ENCODE measurements at regions not wholly inside any gene's neighbourhood (a gene's known extent, or its start where the extent isn't known, plus 50 kb on each side); places are given as distances from the start of the nearest gene placed in this dataset.
"Not testable (repeated sequence)": the region's sequence is repeated elsewhere in the genome, so short reads cannot be mapped to it uniquely, and the experiment has no call there.

- no peak for DNase-seq (ENCODE audit: low read depth, low spot score)
Measured at GRCh38 chr3:8307545-8308110, 194.0 kb upstream of the LMCD1 start.

- no peak for DNase-seq (ENCODE audit: low read depth, low spot score)
Measured at GRCh38 chr3:8311321-8311720, 190.3 kb upstream of the LMCD1 start.

DNA sequence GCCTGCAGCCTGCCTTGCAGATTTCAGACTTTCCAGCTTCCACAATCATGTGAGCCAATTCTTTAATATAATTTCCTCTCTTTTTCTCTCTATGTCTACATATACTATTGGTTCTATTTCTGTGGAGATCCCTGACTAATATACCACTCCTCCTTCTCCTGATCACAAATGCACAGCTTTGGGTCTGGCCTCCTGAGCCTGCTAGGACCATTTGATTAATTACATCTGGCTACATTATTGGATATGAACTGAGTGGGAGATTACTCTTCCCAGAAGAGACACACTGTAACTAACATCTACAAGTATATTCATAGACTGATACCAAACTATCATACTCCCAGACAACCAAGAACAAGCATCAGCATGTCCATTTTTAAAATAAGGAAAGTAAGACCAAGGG is 188.9 kb upstream of the LMCD1 start:
- no peak for DNase-seq (ENCODE audit: low read depth, low spot score)

DNA sequence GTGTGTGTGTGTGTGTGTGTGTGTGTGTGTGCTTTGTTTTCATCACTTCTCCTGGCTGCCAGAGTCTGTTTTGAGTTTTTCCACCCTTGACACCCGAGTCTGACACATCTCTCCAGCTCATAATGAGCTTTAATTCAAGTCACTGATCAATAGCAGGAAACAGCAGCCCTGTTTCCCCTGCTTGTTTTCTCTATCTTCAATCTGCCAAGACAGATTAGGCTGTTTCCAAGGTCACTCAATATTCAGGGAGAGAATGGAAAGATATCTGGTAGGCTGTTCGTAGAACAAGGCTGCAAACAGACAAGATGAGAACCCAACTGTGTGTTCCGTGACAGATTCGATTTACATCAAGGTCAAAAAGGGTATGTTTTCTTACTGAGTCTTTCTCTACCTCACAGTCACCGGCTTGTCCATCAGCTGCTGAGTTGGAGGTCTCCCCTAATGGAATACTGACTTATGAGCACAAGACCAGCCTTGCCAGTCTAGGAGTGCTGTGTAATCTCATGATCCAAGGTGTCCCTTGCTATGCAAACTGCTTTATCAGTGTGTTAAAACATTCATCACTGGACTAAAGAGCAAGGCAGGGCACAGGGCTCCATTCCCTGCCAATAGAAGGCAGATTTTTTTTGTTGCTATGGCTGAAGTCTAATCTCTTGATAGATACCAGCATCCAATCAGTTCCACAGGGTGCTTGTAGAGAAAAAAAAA is 187.9 kb upstream of the LMCD1 start:
- no peak for DNase-seq (ENCODE audit: low read depth, low spot score)

GRCh38 chr3:8315526-8315925 is 186.1 kb upstream of the LMCD1 start:
- not testable (repeated sequence) for DNase-seq (ENCODE audit: low read depth, low spot score)

GRCh38 chr3:8317661-8318649 is 183.7 kb upstream of the LMCD1 start:
- no peak for DNase-seq (ENCODE audit: low read depth, low spot score)

- no peak for DNase-seq (ENCODE audit: low read depth, low spot score)
Measured at GRCh38 chr3:8319935-8320634, 181.5 kb upstream of the LMCD1 start.

- DNase-seq (ENCODE audit: low read depth, low spot score): no peak
Measured at GRCh38 chr3:8320711-8321458, 180.7 kb upstream of the LMCD1 start.

- DNase-seq (ENCODE audit: low read depth, low spot score): no peak
Measured at GRCh38 chr3:8324747-8325146, 176.9 kb upstream of the LMCD1 start.

GRCh38 chr3:8325306-8325705 is 176.3 kb upstream of the LMCD1 start:
- no peak for DNase-seq (ENCODE audit: low read depth, low spot score)

DNA sequence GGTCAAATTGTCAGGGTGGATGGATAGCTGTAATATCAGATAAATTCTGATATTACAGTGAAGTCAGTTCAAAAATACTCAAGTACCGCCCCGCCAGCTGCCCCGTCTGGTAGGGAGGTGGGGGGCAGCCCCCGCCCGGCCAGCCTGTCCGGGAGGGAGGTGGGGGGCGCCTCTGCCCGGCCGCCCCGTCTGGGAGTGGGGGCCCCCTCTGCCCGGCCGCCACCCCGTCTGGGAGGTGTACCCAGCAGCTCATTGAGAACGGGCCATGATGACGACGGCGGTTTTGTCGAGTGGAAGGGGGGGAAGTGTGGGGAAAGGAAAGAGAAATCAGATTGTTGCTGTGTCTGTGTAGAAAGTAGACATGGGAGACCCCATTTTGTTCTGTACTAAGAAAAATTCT is 175.8 kb upstream of the LMCD1 start:
- DNase-seq (ENCODE audit: low read depth, low spot score): not testable (repeated sequence)

DNA sequence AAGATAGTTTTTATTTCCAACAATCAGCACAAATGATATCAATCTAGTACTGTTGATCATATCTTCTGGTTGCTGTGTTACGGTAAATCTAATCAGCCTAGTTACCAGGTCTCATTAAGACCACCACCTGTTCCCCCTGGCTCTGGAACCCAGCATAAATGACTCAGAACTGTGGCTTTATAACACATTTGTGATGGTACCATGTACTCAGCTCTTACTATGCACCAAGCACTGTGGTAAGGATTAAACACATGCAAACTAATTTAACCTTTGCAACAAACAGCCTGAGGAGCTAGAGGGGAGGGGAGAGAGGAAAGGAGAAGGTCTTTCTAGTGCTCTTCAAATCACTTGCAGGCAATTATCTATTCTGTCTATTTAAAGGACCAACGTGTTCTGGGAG is 173.9 kb upstream of the LMCD1 start:
- no peak for DNase-seq (ENCODE audit: low read depth, low spot score)

DNA sequence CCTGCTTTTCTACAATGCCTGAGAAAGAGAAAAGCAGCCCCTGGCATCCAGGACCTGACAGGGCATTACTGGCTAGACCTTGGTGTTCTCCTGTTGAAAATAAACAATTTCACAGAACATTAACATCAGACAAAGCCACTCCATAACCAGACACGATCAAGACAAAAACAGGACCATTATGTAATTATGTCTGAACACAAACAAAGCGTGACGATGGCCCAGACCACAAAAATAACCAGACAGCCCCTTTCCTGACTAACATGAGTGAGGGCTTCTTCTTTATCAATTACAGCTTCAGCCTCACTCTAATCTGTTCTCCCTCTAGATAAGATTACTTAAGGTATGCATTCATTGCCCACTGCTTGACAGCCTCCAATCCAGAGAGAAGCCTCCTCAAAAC is 172.7 kb upstream of the LMCD1 start:
- no peak for DNase-seq (ENCODE audit: low read depth, low spot score)

- no peak for DNase-seq (ENCODE audit: low read depth, low spot score)
Measured at GRCh38 chr3:8329598-8329997, 172.0 kb upstream of the LMCD1 start.

GRCh38 chr3:8336456-8336855 is 165.2 kb upstream of the LMCD1 start:
- DNase-seq (ENCODE audit: low read depth, low spot score): no peak

DNA sequence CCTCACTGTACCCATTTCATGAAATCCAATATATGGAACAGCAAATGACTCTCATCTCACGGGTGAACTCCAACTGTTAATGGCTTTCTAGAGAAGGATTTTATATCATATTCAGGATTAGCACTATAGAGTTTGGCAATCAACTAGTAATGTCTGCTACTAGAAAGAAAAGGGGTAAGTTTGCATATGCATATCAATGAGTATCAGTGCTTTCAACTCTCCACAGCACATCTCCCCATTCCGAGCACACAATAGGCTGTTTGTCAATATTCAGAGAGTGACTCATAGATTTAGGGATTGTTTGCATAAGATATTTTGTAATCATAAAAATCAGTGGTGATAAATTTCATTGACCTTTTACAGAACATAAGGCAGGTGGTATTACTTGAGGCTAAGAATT is 163.2 kb upstream of the LMCD1 start:
- no peak for DNase-seq (ENCODE audit: low read depth, low spot score)

DNA sequence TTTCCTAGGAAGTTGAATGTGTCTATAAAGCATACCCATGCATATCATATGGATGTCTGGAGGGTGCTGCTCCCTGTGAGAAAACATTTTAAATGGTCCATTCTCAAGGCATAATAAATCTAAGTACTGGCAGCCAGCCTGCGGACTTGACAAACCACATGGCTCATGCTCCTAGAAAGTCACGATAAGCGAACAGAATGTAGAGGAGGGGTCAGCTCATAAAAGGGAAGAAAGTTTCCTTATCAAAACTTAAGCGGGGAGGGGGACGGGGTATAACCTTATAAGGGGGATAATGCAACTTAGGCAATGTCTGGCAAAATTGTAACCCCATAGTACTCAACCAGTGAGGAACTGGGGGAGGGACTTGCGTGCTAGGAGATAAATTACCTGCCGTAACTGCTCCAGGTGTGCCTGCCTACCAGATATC is 159.8 kb upstream of the LMCD1 start:
- no peak for DNase-seq (ENCODE audit: low read depth, low spot score)

GRCh38 chr3:8343058-8343457 is 158.6 kb upstream of the LMCD1 start:
- DNase-seq (ENCODE audit: low read depth, low spot score): no peak

DNA sequence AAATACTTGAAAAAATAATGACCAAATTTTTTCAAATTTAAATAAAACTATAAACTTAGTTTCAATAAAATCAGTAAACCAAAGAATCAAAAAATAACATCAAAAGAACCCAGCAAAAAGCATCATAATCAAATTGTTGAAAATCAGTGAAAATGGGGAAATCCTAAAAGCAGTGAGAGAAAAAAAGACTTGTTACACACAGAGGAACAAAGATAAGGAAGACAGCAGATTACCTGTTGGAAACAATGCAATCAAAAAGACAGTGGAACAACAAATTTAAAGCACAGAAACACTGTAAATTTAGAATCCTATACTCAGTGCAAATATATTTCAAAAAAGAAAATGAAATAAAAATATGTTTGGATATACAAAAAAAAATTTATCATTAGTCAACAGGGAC is 156.2 kb upstream of the LMCD1 start:
- no peak for DNase-seq (ENCODE audit: low read depth, low spot score)

DNA sequence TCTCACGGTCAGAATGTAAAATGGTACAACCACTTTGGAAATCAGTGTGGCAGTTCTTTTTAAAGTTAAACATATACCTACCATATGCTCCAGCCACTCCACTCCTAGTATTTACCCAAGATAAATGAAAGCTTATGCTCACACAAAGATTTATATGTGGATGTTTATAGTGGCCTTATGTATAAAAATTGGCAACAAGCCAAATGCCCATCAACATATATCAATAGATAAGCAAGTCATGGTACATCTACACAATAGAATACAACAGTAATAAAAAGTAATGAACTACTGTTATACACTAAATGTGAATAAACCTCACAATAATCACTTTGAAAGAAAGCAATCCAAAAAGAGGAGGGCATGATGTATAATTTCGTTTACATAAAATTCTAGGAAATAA is 153.5 kb upstream of the LMCD1 start:
- DNase-seq (ENCODE audit: low read depth, low spot score): no peak

GRCh38 chr3:8352475-8352874 is 149.1 kb upstream of the LMCD1 start:
- no peak for DNase-seq (ENCODE audit: low read depth, low spot score)

All from smooth muscle cell of the brain vasculature (primary cell).